Endodermal cell (in vitro differentiated cells): ENCODE measurements at regions not wholly inside any gene's neighbourhood (a gene's known extent, or its start where the extent isn't known, plus 50 kb on each side); places are given as distances from the start of the nearest gene placed in this dataset.

Experiments
- DNase-seq: peaks from one replicate; pipeline ENCODE4 v3.0.0-alpha.2; 2017
- H3K27ac ChIP-seq: 2 replicates; pipeline ENCODE4 v1.5.1; 2013; ENCODE audit warnings: mild to moderate bottlenecking, low read depth, low read length, moderate library complexity
- H3K27me3 ChIP-seq: 2 replicates; pipeline ENCODE4 v1.6.1; 2013; ENCODE audit warnings: mild to moderate bottlenecking, low read length, moderate library complexity; ENCODE audit not compliant: insufficient read depth, control insufficient read depth, poor library complexity, severe bottlenecking
- H3K36me3 ChIP-seq: 2 replicates; pipeline ENCODE4 v1.7.0; 2013; ENCODE audit warnings: mild to moderate bottlenecking, low read length, moderate library complexity; ENCODE audit not compliant: control insufficient read depth, insufficient read depth
- H3K4me1 ChIP-seq: one replicate; pipeline ENCODE4 v1.7.0; 2013; ENCODE audit warnings: low read length; ENCODE audit not compliant: control insufficient read depth, insufficient read depth
- H3K4me3 ChIP-seq: 2 replicates; pipeline ENCODE4 v1.5.1; 2013; ENCODE audit warnings: mild to moderate bottlenecking, low read length, moderate library complexity
- H3K9ac ChIP-seq: 2 replicates; pipeline ENCODE4 v1.6.1; 2013; ENCODE audit warnings: mild to moderate bottlenecking, low read length, moderate library complexity; ENCODE audit not compliant: poor library complexity, severe bottlenecking; ENCODE audit errors: extremely low read depth
- H3K9me3 ChIP-seq: 2 replicates; pipeline ENCODE4 v1.6.1; 2013; ENCODE audit warnings: mild to moderate bottlenecking, low read length, moderate library complexity; ENCODE audit not compliant: control insufficient read depth
- H3K27ac Mint-ChIP-seq: 2 replicates; pipeline ENCODE4 v1.8.0; 2020; ENCODE audit warnings: mixed read lengths
- H3K27me3 Mint-ChIP-seq: 2 replicates; pipeline ENCODE4 v1.8.0; 2021; ENCODE audit warnings: mild to moderate bottlenecking, mixed read lengths; ENCODE audit not compliant: insufficient read depth
- H3K36me3 Mint-ChIP-seq: 2 replicates; pipeline ENCODE4 v1.8.0; 2020; ENCODE audit warnings: low read depth, mixed read lengths
- H3K4me1 Mint-ChIP-seq: 2 replicates; pipeline ENCODE4 v1.8.0; 2020; ENCODE audit warnings: mixed read lengths
- H3K4me3 Mint-ChIP-seq: 2 replicates; pipeline ENCODE4 v1.8.0; 2020; ENCODE audit warnings: mild to moderate bottlenecking, moderate library complexity, mixed read lengths
- H3K9me3 Mint-ChIP-seq: 2 replicates; pipeline ENCODE4 v1.8.0; 2020; ENCODE audit warnings: mild to moderate bottlenecking, mixed read lengths
- WGBS, 2 experiments: methylation state at CpG; one replicate each; pipeline versions ENCODE4 v1.1.5 to v1.1.7; 2013; ENCODE audit warnings: missing lambda C conversion rate in 2 of 2, mixed read lengths in 1 of 2; ENCODE audit not compliant: insufficient coverage in 1 of 2, insufficient read length in 1 of 2; 5-methylcytosine and 5-hydroxymethylcytosine counted together
- TF ChIP-seq, protein P1 (sequence below): fragments of 200-600 bp; sonication (generic); conservative IDR thresholded peaks from 2 replicates; pipeline ENCODE4 v1.5.0; 2021; ENCODE audit warnings: antibody characterized with exemption, mild to moderate bottlenecking

DNA sequence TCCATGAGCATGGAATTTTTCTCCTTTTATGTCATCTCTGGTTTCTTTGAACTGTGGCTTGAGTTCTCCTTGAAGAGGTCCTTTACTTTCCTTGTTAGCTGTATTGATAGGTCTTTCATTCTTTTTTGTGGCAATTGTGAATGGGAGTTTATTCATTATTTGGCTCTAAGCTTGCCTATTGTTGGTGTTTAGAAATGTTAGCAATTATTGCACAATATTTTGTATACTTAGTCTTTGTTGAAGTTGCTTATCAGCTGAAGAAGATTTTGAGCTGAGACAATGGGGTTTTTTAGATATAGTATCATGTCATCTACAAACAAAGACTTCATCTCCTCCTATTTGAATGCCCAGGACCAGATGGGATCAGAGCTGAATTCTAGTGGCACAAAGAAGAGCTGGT is 1143.8 kb downstream of the XPNPEP1 start:
- H3K9me3 Mint-ChIP-seq = peaks cover 8% of the 10 kb centered on the region
- H3K36me3 ChIP-seq = no peaks in the 10 kb centered on the region
- no peak for DNase-seq
- peaks cover 11% of the 10 kb centered on the region for H3K27me3 Mint-ChIP-seq
- no peak overlapping the region for H3K27ac ChIP-seq
- no peak overlapping the region for H3K4me3 Mint-ChIP-seq
- no peak overlapping the region for H3K4me3 ChIP-seq
- H3K4me1 ChIP-seq = no peaks in the 10 kb centered on the region
- H3K27me3 ChIP-seq = no peaks in the 10 kb centered on the region
- TF ChIP-seq, protein P1, sequence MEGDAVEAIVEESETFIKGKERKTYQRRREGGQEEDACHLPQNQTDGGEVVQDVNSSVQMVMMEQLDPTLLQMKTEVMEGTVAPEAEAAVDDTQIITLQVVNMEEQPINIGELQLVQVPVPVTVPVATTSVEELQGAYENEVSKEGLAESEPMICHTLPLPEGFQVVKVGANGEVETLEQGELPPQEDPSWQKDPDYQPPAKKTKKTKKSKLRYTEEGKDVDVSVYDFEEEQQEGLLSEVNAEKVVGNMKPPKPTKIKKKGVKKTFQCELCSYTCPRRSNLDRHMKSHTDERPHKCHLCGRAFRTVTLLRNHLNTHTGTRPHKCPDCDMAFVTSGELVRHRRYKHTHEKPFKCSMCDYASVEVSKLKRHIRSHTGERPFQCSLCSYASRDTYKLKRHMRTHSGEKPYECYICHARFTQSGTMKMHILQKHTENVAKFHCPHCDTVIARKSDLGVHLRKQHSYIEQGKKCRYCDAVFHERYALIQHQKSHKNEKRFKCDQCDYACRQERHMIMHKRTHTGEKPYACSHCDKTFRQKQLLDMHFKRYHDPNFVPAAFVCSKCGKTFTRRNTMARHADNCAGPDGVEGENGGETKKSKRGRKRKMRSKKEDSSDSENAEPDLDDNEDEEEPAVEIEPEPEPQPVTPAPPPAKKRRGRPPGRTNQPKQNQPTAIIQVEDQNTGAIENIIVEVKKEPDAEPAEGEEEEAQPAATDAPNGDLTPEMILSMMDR = no peak
- H3K9me3 ChIP-seq = peaks cover 71% of the 10 kb centered on the region
- peaks cover 3% of the 10 kb centered on the region for H3K36me3 Mint-ChIP-seq
- H3K4me1 Mint-ChIP-seq = no peaks in the 10 kb centered on the region
- H3K9ac ChIP-seq = no peak overlapping the region
- H3K27ac Mint-ChIP-seq = no peak overlapping the region

DNA sequence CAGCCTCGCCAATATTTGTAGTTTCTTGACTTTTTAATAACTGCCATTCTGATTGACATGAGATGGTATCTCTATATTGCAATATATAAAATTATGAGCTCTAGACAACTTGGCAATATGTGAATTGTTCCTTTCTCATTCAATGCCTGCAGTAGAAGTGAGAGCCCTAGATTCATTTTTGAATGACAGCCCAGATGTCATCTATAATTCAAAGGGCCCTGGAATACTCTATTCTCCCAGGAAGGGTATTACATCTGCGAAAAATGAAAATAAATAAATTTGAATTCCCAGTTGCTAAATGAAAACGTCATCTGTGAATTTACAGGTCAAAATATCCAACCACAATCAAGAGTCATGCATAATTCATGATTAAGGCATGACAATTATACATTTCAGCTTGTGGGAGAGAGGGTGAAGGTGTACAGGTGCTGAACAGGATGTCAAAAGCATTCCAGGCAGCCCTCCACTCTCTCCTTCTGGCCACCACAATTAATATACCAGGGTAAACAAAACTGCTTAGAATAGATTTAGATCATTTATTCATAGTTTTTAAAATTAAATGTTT is 1147.3 kb downstream of the XPNPEP1 start:
- Histone ChIP-seq H3K9me3 (peaks cover 52% of the 10 kb centered on the region), H3K4me1 (no peaks in the 10 kb centered on the region), H3K27me3 (no peaks in the 10 kb centered on the region), H3K4me3 (no peak overlapping the region), H3K36me3 (no peaks in the 10 kb centered on the region), H3K9ac (no peak overlapping the region), H3K27ac (no peak overlapping the region)
- WGBS, 2 experiments = 40 to 58% methylated on average over 1 to 3 of the region's 3 CpGs
- no peaks in the 10 kb centered on the region for H3K9me3 Mint-ChIP-seq
- TF ChIP-seq, protein P1 = no peak
- H3K27me3 Mint-ChIP-seq = no peaks in the 10 kb centered on the region
- H3K4me1 Mint-ChIP-seq = no peaks in the 10 kb centered on the region
- no peak overlapping the region for H3K4me3 Mint-ChIP-seq
- H3K27ac Mint-ChIP-seq = no peak overlapping the region
- DNase-seq = no peak
- H3K36me3 Mint-ChIP-seq = no peaks in the 10 kb centered on the region

DNA sequence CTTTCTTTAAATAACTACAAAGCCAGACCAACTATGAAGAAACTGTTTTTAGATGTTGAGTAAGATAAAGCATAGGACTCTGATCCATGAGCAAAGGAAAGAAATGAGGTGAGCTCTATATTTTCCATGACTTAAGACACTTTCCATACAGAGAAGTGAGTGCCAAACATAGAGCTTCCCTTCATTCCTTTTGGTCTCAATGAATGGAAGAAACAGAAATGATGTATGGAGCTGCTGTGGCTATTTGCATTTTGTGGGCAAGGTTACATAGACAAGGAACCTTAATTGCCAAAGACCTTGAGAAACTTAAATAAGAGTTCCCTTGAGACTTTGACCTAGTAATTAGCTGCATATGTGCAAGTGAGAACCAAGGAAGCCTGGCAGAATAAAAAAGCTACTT is 1152.2 kb downstream of the XPNPEP1 start:
- H3K4me3 ChIP-seq = no peak overlapping the region
- TF ChIP-seq, protein P1 = no peak
- peaks cover 53% of the 10 kb centered on the region for H3K9me3 ChIP-seq
- H3K9ac ChIP-seq = no peak overlapping the region
- Mint-ChIP-seq H3K27ac (no peak overlapping the region), H3K27me3 (no peaks in the 10 kb centered on the region), H3K4me3 (no peak overlapping the region), H3K9me3 (no peaks in the 10 kb centered on the region), H3K4me1 (no peaks in the 10 kb centered on the region), H3K36me3 (no peaks in the 10 kb centered on the region)
- H3K36me3 ChIP-seq = no peaks in the 10 kb centered on the region
- no peaks in the 10 kb centered on the region for H3K4me1 ChIP-seq
- no peak overlapping the region for H3K27ac ChIP-seq
- no peak for DNase-seq
- no peaks in the 10 kb centered on the region for H3K27me3 ChIP-seq
